ENCODE measurements at regions not wholly inside any gene's neighbourhood (a gene's known extent, or its start where the extent isn't known, plus 50 kb on each side); places are given as distances from the start of the nearest gene placed in this dataset.
A peak's percentile ranks its signal among the peaks of the same experiment; 100 is the strongest.

DNA sequence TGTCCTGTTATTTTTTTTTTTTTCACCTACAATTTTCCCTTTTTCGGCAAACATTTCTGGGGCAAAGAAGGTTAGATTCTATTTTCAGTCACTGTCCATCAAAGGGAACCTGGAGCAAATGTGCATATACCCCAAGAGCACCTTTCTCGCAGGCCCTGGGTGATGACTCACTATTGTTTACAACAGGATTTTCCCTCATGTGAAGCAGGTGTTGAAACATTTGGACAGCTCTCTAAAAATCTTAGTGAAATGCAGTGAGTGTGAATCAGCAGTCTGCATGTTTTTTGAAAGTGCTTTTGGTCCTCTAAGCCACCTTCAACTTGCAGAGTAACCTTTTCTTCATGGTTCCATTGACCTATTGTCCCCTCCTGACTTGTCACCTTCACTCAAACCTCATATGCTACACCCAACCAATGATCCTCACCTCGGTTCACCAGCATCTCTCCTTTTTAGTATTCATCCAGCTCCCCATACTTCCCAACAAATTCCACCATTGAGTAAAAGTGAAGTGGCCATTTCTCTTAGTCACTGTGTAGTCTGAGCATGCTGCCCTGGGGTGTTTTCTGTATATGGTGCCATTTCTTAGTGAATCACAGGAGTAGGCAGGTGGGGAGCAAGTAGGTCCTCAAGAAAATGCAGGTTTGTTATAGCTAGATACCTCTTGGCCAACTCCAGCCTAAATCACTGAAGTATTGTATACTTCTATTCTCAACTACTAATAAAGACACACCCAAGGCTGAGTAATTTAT is 260.2 kb downstream of the BMP4 start:
- Histone ChIP-seq H3K4me1 (ENCODE audit: low read depth) (no peaks in the 10 kb centered on the region), H3K4me3 (no peak overlapping the region), H3K36me3 (ENCODE audit: low read depth) (no peaks in the 10 kb centered on the region), H3K9me3 (no peaks in the 10 kb centered on the region)
- TF ChIP-seq, protein P1, sequence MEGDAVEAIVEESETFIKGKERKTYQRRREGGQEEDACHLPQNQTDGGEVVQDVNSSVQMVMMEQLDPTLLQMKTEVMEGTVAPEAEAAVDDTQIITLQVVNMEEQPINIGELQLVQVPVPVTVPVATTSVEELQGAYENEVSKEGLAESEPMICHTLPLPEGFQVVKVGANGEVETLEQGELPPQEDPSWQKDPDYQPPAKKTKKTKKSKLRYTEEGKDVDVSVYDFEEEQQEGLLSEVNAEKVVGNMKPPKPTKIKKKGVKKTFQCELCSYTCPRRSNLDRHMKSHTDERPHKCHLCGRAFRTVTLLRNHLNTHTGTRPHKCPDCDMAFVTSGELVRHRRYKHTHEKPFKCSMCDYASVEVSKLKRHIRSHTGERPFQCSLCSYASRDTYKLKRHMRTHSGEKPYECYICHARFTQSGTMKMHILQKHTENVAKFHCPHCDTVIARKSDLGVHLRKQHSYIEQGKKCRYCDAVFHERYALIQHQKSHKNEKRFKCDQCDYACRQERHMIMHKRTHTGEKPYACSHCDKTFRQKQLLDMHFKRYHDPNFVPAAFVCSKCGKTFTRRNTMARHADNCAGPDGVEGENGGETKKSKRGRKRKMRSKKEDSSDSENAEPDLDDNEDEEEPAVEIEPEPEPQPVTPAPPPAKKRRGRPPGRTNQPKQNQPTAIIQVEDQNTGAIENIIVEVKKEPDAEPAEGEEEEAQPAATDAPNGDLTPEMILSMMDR (IDR thresholded peaks at IDR 0.05), result no peak
- ATAC-seq (no peak), DNase-seq (no peak)
- intact Hi-C loops (cut with DNase I, micrococcal nuclease), result no loop called here

- Histone ChIP-seq H3K36me3 (ENCODE audit: low read depth) (no peaks in the 10 kb centered on the region), H3K9me3 (no peaks in the 10 kb centered on the region), H3K4me3 (no peak overlapping the region), H3K4me1 (ENCODE audit: low read depth) (no peaks in the 10 kb centered on the region)
- DNase-seq (no peak), ATAC-seq (no peak)
- intact Hi-C loops (cut with DNase I, micrococcal nuclease), result no loop called here
- TF ChIP-seq, protein P1 (IDR thresholded peaks at IDR 0.05), result no peak
These were observed 260.9 kb downstream of the BMP4 start for GRCh38 chr14:53695692-53696214.

- TF ChIP-seq, protein P1 (IDR thresholded peaks at IDR 0.05), result no peak
- DNase-seq (no peak), ATAC-seq (no peak)
- Histone ChIP-seq H3K4me1 (ENCODE audit: low read depth) (no peaks in the 10 kb centered on the region), H3K9me3 (no peaks in the 10 kb centered on the region), H3K36me3 (ENCODE audit: low read depth) (no peaks in the 10 kb centered on the region), H3K4me3 (no peak overlapping the region)
- intact Hi-C loops (cut with DNase I, micrococcal nuclease), result no loop called here
These were observed 263.7 kb downstream of the BMP4 start for GRCh38 chr14:53692885-53693284.

- H3K4me3 ChIP-seq, result no peak overlapping the region
- intact Hi-C loops (cut with DNase I, micrococcal nuclease), result no loop called here
- TF ChIP-seq, protein P1 (IDR thresholded peaks at IDR 0.05), result no peak
- H3K9me3 ChIP-seq, result no peaks in the 10 kb centered on the region
- H3K36me3 ChIP-seq (ENCODE audit: low read depth), result no peaks in the 10 kb centered on the region
- ATAC-seq, result no peak
- H3K4me1 ChIP-seq (ENCODE audit: low read depth), result no peaks in the 10 kb centered on the region
- no peak for DNase-seq
These were observed 264.2 kb downstream of the BMP4 start for GRCh38 chr14:53692451-53692850.

DNA sequence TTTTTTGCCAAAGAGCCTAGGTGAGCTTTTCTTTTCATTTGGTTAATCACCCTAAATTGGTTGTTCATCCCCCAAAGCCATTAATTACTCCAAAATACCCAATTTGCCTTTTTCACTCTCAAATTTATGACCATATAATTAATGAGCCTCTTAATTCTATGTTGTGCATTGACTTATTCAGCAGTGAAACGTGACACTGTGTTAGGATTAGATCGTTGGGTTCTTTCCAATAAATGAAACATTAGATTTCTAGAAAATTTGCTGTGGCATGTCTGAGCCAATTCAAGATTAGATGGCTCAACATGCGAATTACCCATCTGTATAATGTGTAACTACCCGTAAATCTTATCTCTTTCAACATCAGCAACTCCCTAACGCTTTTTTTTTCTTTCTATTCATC is 273.4 kb downstream of the BMP4 start:
- peak; percentile 47 for ATAC-seq
- TF ChIP-seq, protein P1 (IDR thresholded peaks at IDR 0.05), result no peak
- Histone ChIP-seq H3K9me3 (no peaks in the 10 kb centered on the region), H3K4me1 (ENCODE audit: low read depth) (peaks cover 5% of the 10 kb centered on the region), H3K36me3 (ENCODE audit: low read depth) (no peaks in the 10 kb centered on the region), H3K4me3 (no peak overlapping the region)
- DNase-seq, result no peak
- intact Hi-C loops (cut with DNase I, micrococcal nuclease), result no loop called here

Data from mucosa of descending colon (tissue), 3 donors.